Endothelial cell of umbilical vein (primary cell): ENCODE measurements at regions not wholly inside any gene's neighbourhood (a gene's known extent, or its start where the extent isn't known, plus 50 kb on each side); places are given as distances from the start of the nearest gene placed in this dataset.

Experiments
- BruUV-seq: library from RNA; stranded (reverse); fragments of 400-500 nt; replicated peaks from 2 replicates; lab custom pipeline; 2021; lab: Mats Ljungman, UMichigan
- CTCF ChIA-PET: fragments of 300-600, 350-600 bp; sonication (Branson Sonifier 250); formaldehyde crosslinking; loops from one replicate; lab custom pipeline; 2021; ENCODE audit warnings: antibody characterized with exemption, inconsistent platforms; lab: Charles Lee
- POLR2A ChIA-PET: fragments of 300-600, 350-600 bp; sonication (Branson Sonifier 250); formaldehyde crosslinking; loops from one replicate; lab custom pipeline; 2021; ENCODE audit warnings: antibody characterized with exemption, inconsistent platforms; lab: Charles Lee
- DNase-seq: peaks from one replicate; pipeline ENCODE4 v3.0.0-alpha.2; 2011; ENCODE audit warnings: low read depth, low spot score
- FAIRE-seq: peaks from 2 replicates; lab custom pipeline; 2011; peaks lifted over from hg19 to GRCh38; lab: Jason Lieb, UNC
- H2AFZ ChIP-seq: 2 replicates; pipeline ENCODE4 v1.6.0; 2012; ENCODE audit warnings: low read depth, low read length, control low read depth, inconsistent platforms
- H3K27ac ChIP-seq: 2 replicates; pipeline ENCODE4 v1.5.1; 2011; ENCODE audit warnings: low read depth, mild to moderate bottlenecking, control low read depth, low read length, moderate library complexity; ENCODE audit not compliant: insufficient read depth
- H3K27me3 ChIP-seq, 2 experiments: 2 replicates each; pipeline versions ENCODE4 v1.6.0 to v1.6.1; 2011; ENCODE audit warnings: low read length in 2 of 2, mixed read lengths in 1 of 2; ENCODE audit not compliant: control insufficient read depth in 2 of 2, insufficient read depth in 2 of 2
- H3K36me3 ChIP-seq, 2 experiments: 2 replicates in 1 of 2; 3 replicates in 1 of 2; pipeline ENCODE4 v1.5.1; 2011; ENCODE audit warnings: low read length in 2 of 2, mild to moderate bottlenecking in 1 of 2, moderate library complexity in 1 of 2; ENCODE audit not compliant: control insufficient read depth in 2 of 2, insufficient read depth in 2 of 2; ENCODE audit errors: extremely low read depth in 1 of 2
- H3K4me1 ChIP-seq: 3 replicates; pipeline ENCODE4 v1.5.1; 2011; ENCODE audit warnings: mild to moderate bottlenecking, low read length; ENCODE audit not compliant: control insufficient read depth, insufficient read depth; ENCODE audit errors: extremely low read depth
- H3K4me2 ChIP-seq: 2 replicates; pipeline ENCODE4 v1.6.1; 2011; ENCODE audit warnings: low read length, control low read depth, mixed read lengths; ENCODE audit not compliant: insufficient read depth
- H3K4me3 ChIP-seq, 3 experiments: fragments of 200-600 bp in 1 of 3; sonication (generic), shearing (Covaris generic) in 1 of 3; replicated peaks in 1 of 3; 2 replicates each; pipeline ENCODE4 v1.5.1; 2011 to 2016; ENCODE audit warnings: control low read depth in 3 of 3, low read length in 3 of 3, mild to moderate bottlenecking in 2 of 3, inconsistent platforms in 1 of 3, low read depth in 1 of 3, moderate library complexity in 1 of 3; ENCODE audit not compliant: insufficient read depth in 1 of 3
- H3K79me2 ChIP-seq: 2 replicates; pipeline ENCODE4 v1.6.0; 2012; ENCODE audit warnings: low read length, inconsistent platforms; ENCODE audit not compliant: control insufficient read depth, insufficient read depth
- H3K9ac ChIP-seq: replicated peaks from 2 replicates; pipeline ENCODE3; 2011; ENCODE audit warnings: low read length, control low read depth; ENCODE audit not compliant: insufficient read depth; ENCODE audit errors: extremely low read depth
- H3K9me1 ChIP-seq: replicated peaks from 3 replicates; pipeline ENCODE4 v1.6.0; 2011; ENCODE audit warnings: mild to moderate bottlenecking, low read length; ENCODE audit not compliant: control insufficient read depth, insufficient read depth; ENCODE audit errors: extremely low read depth
- H3K9me3 ChIP-seq: replicated peaks from 2 replicates; pipeline ENCODE4 v1.5.1; 2012; ENCODE audit warnings: low read length, inconsistent platforms; ENCODE audit not compliant: control insufficient read depth, insufficient read depth
- H4K20me1 ChIP-seq: replicated peaks from 2 replicates; pipeline ENCODE3; 2011; ENCODE audit warnings: mild to moderate bottlenecking, low read length; ENCODE audit not compliant: control insufficient read depth, insufficient read depth; ENCODE audit errors: extremely low read depth
- CTCF ChIP-seq, 2 donors: IDR thresholded peaks; 1 replicate in 1 of 2; 2 replicates in 1 of 2; pipeline ENCODE4 v1.5.1; 2011; ENCODE audit warnings: low read length in 2 of 2, mild to moderate bottlenecking in 2 of 2, moderate library complexity in 2 of 2, control low read depth in 1 of 2, inconsistent platforms in 1 of 2, low read depth in 1 of 2; ENCODE audit not compliant: insufficient read depth in 1 of 2; ENCODE audit errors: extremely low read depth in 1 of 2
- EZH2 ChIP-seq: IDR thresholded peaks from 2 replicates; pipeline ENCODE4 v1.6.1; 2012; ENCODE audit warnings: borderline replicate concordance, low read depth, mild to moderate bottlenecking, moderate library complexity, low read length, inconsistent platforms; ENCODE audit not compliant: severe bottlenecking
- FOS ChIP-seq: IDR thresholded peaks from 2 replicates; pipeline ENCODE4 v1.6.1; 2011; ENCODE audit warnings: mild to moderate bottlenecking, low read length, moderate library complexity, borderline replicate concordance; ENCODE audit not compliant: insufficient read depth
- GATA2 ChIP-seq: IDR thresholded peaks from 2 replicates; pipeline ENCODE4 v1.7.0; 2011; ENCODE audit warnings: low read depth, mild to moderate bottlenecking, moderate library complexity, mixed read lengths, low read length; ENCODE audit not compliant: insufficient read length, insufficient read depth
- JUN ChIP-seq: IDR thresholded peaks from 2 replicates; pipeline ENCODE4 v1.6.1; 2011; ENCODE audit warnings: borderline replicate concordance, low read depth; ENCODE audit not compliant: insufficient read length, insufficient read depth
- MAX ChIP-seq: IDR thresholded peaks from 2 replicates; pipeline ENCODE4 v1.6.1; 2011; ENCODE audit not compliant: insufficient read depth, insufficient read length
- MYC ChIP-seq: IDR thresholded peaks from one replicate; pipeline ENCODE4 v1.6.1; 2011; ENCODE audit warnings: mild to moderate bottlenecking, low read depth, low read length
- POLR2A ChIP-seq: IDR thresholded peaks from 2 replicates; pipeline ENCODE4 v1.6.1; 2012; ENCODE audit warnings: low read depth, mild to moderate bottlenecking, control low read depth, low read length
- POLR2AphosphoS5 ChIP-seq: IDR thresholded peaks from 2 replicates; pipeline ENCODE4 v1.6.1; 2012; ENCODE audit warnings: low read depth, mild to moderate bottlenecking, control low read depth, low read length, moderate library complexity; ENCODE audit not compliant: insufficient read depth
- dilution Hi-C: fragments of 300-500 bp; cut with MboI; formaldehyde crosslinking; loops from one replicate; pipeline ENCODE4 v1.15.0; 2019; ENCODE audit warnings: low sequenced_read_pairs; ENCODE audit not compliant: extremely low pct_ligation_motif_present
- intact Hi-C: fragments of 100-400 bp; cut with micrococcal nuclease; formaldehyde crosslinking; loops from one replicate; pipeline ENCODE4 v1.10.0; 2022

GRCh38 chrX:115949900-115950822 is 220.4 kb upstream of the AGTR2 start:
- H3K27ac ChIP-seq, result no peak overlapping the region
- no peaks in the 10 kb centered on the region for H3K27me3 ChIP-seq
- H4K20me1 ChIP-seq, result no peaks in the 10 kb centered on the region
- dilution Hi-C loops, result no loop called here
- H2AFZ ChIP-seq, result no peak overlapping the region
- ChIA-PET CTCF (no interaction called here), POLR2A (no interaction called here)
- FAIRE-seq (no peak), DNase-seq (no peak)
- no peaks in the 10 kb centered on the region for H3K36me3 ChIP-seq
- H3K4me1 ChIP-seq, result no peaks in the 10 kb centered on the region
- no peak overlapping the region for H3K4me2 ChIP-seq
- intact Hi-C loops, result no loop called here
- no TSS peak for BruUV-seq
- TF ChIP-seq GATA2, result no peak
- no peak for TF ChIP-seq EZH2
- TF ChIP-seq MAX, result no peak
- TF ChIP-seq FOS, result no peak
- TF ChIP-seq POLR2AphosphoS5, result no peak
- TF ChIP-seq MYC, result no peak
- TF ChIP-seq JUN, result no peak
- TF ChIP-seq CTCF (IDR thresholded peaks at IDR 0.05; ENCODE audit: extremely low read depth in 1 of 2, insufficient read depth in 1 of 2, low read depth in 1 of 2, low read length in 2 of 2), result no peak
- no peak for TF ChIP-seq POLR2A
- H3K9me3 ChIP-seq, result no peaks in the 10 kb centered on the region
- no peak overlapping the region for H3K4me3 ChIP-seq
- H3K9me1 ChIP-seq, result no peaks in the 10 kb centered on the region
- H3K9ac ChIP-seq, result no peak overlapping the region
- H3K79me2 ChIP-seq, result no peaks in the 10 kb centered on the region
